AG09309 (cell line): ENCODE measurements at regions not wholly inside any gene's neighbourhood (a gene's known extent, or its start where the extent isn't known, plus 50 kb on each side); places are given as distances from the start of the nearest gene placed in this dataset.
A peak's percentile ranks its signal among the peaks of the same experiment; 100 is the strongest.

ENCODE experiments used
- DNase-seq: peaks from one replicate; pipeline ENCODE4 v3.0.0-alpha.2; 2010; ENCODE audit warnings: low read depth
- H3K4me3 ChIP-seq: 2 replicates; pipeline ENCODE4 v1.5.1; 2011; ENCODE audit warnings: mild to moderate bottlenecking, low read depth, low read length, moderate library complexity; ENCODE audit not compliant: control insufficient read depth
- CTCF ChIP-seq: IDR thresholded peaks from 2 replicates; pipeline ENCODE4 v1.5.1; 2011; ENCODE audit warnings: mild to moderate bottlenecking, low read depth, low read length, inconsistent platforms; ENCODE audit not compliant: insufficient read depth, control insufficient read depth; ENCODE audit errors: missing control alignments

GRCh38 chr3:151999936-152000335 is 126.5 kb downstream of the SUCNR1 start:
- TF ChIP-seq CTCF, result no peak
- no peak for DNase-seq

GRCh38 chr3:152011812-152012735 is 138.6 kb downstream of the SUCNR1 start:
- no peak overlapping the region for H3K4me3 ChIP-seq
- no peak for TF ChIP-seq CTCF
- DNase-seq, result no peak

More at GRCh38 chr3:151999936-152000335, 126.5 kb downstream of the SUCNR1 start:
- H3K4me3 ChIP-seq, result no peak overlapping the region

- TF ChIP-seq CTCF, result no peak
- DNase-seq, result no peak
- no peak overlapping the region for H3K4me3 ChIP-seq
Measured at GRCh38 chr3:152019508-152019907, 146.1 kb downstream of the SUCNR1 start.

- DNase-seq, result no peak
- H3K4me3 ChIP-seq, result no peak overlapping the region
- TF ChIP-seq CTCF, result no peak
Measured at GRCh38 chr3:152021951-152022461, 148.6 kb downstream of the SUCNR1 start.

- peak; percentile 33 for TF ChIP-seq CTCF
- no peak overlapping the region for H3K4me3 ChIP-seq
- peak; percentile 67 for DNase-seq
Measured at GRCh38 chr3:152026033-152026556, 152.7 kb downstream of the SUCNR1 start.

DNA sequence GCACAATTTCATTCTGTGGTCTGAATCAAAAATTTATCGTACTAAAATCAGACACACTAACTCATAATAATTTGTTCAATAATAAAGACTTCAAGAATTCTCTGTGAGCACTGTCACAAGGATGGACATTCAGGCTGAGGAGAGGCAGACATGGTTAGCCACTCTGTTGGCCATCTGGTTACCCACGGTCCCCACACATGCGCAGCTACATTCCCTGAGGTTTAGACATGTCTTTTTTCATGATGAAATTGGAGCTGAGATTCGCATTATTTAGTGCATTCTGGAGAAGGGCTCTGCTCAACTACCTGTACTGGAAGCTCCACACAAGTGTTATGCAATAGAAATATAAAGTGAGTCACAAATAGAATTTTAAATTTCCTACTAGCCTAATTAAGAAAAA is 156.9 kb downstream of the SUCNR1 start:
- H3K4me3 ChIP-seq, result no peak overlapping the region
- no peak for TF ChIP-seq CTCF
- no peak for DNase-seq
